GM18873 (cell line): ENCODE measurements at regions not wholly inside any gene's neighbourhood (a gene's known extent, or its start where the extent isn't known, plus 50 kb on each side); places are given as distances from the start of the nearest gene placed in this dataset.
"Not testable (repeated sequence)": the region's sequence is repeated elsewhere in the genome, so short reads cannot be mapped to it uniquely, and the experiment has no call there.

Experiments used
- ATAC-seq: cut with Tn5 transposase; IDR thresholded peaks from one replicate; pipeline ENCODE4 v1.9.1; 2021; ENCODE audit warnings: mild to moderate bottlenecking, moderate library complexity, moderate number of reproducible peaks; ENCODE audit not compliant: unreplicated experiment, low FRiP score

DNA sequence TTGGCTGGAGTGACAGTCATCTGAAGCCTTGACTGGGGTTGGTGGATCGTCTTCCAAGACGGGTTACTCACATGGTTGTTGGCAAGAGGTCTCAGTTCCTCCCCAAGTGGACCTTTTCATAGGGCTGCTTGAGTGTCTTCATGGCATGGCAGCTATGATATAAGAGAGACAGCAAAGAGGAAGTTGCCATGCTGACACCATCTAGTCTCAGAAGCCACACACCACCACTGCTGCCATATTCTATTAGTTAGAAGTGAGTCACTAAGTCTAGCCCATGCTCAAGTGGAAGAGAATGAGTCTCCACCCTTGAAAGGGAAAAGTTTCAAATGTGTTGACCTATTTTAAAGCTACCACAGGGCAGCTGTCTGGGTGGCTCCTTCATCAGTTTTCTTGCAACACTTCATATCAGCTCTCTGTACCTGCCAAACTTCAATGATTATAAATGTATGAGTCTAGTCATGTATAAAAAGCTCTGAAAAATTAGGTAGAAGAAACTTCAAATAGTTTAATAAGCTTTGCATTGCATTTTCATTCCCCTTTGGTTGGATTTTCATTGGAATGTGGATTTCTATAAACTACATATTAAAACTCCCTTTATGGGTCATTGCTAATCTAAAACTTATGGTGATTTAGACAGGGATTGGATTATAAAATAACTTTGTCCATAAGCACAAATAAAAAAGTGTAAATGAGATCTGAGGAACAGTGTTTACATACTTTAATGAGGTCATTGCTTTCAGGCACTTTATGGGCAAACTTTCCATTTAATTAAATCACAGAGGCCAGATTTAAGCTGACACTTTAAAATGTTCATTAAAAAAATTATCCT lies 68.0 kb upstream of the ATXN3L start:
- no peak for ATAC-seq

DNA sequence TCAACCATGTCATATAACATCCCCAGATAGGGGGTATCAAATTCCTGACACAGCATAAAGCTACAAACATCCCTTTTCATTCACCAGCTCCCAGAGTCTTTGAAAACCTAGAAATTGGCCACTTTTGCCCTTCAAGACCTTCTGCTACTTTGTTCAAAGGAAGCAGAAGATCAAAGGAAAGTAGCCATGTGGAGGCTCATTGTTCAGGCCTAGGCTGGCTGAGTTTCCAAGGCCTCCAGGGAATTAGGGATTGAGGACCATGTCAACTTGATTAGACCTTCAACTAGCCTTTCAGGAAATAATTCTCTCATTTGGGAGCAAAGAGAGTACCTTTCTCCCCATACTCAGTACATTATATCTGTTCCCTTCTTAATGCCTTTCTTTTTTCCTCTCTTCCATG lies 66.8 kb upstream of the ATXN3L start:
- ATAC-seq = no peak

DNA sequence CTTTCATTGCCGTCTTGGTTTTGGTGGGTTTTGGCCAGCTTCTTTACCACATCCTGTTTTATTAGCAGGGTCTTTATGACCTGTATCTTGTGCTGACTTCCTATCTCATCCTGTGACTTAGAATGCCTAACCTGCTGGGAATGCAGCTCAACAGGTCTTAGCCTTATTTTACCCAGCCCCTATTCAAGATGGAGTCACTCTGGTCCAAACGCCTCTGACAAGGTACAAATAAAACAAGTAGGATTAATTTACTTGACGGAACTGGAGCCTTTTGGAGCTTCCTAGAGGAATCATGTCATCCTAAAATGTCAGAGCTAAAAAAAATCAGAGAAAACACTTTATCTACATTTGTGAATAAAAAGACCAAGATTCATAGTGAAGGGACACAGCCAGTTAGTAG lies 66.2 kb upstream of the ATXN3L start:
- ATAC-seq = no peak

DNA sequence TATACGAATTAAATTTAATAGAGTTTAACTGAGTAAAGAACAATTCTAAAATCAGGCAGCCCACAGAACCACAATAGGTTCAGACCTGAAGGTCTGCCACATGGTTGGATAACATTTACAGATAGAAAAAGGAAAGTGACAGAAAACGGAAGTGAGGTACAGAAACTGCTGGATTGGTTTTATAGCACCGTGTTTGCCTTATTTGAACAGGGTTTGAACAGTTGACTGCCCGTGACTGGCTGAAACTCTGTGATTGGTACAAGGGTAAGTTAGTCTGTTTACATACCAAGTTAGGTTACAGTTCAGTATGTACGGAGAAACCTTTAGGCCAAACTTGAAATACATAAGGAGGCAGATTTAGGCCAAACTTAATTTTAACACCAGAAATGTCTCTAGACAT lies 64.1 kb upstream of the ATXN3L start:
- ATAC-seq = no peak

DNA sequence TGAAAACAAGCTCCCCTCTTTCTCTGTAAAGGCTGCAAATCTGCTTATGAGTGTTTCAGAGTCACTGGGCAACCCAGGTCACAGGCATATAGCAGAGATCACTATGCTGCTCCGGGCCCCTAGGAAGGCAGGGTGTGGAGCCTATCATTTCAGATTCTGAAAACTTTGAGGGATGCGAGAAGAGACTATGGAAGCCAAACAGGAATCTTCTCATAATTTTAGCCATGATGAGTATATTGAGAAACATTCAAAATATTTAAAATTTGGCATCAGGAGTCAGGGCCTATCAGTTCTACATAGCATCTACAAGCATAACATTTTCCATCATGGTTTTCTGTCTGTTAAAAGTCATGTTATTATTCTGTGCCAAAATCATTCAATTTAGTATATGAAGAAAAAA lies 61.7 kb upstream of the ATXN3L start:
- no peak for ATAC-seq

DNA sequence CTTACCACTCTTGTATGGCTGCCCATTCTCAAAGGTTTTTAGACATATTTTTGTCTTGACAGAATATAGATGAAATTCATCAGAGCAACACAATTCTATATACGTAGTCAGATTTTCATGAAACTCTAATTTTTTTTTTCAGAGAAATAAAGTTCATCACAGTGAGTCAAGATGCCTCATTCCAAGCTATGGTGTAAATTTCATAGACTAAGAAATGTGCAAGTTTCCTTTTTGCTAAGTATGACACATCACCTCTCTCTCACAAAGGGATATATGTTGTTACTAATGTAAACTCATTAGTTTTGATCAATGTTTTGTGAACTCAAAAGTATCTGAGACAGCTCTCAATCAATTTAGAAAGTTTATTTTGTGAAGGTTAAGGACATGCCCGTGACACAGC lies 60.4 kb upstream of the ATXN3L start:
- no peak for ATAC-seq

DNA sequence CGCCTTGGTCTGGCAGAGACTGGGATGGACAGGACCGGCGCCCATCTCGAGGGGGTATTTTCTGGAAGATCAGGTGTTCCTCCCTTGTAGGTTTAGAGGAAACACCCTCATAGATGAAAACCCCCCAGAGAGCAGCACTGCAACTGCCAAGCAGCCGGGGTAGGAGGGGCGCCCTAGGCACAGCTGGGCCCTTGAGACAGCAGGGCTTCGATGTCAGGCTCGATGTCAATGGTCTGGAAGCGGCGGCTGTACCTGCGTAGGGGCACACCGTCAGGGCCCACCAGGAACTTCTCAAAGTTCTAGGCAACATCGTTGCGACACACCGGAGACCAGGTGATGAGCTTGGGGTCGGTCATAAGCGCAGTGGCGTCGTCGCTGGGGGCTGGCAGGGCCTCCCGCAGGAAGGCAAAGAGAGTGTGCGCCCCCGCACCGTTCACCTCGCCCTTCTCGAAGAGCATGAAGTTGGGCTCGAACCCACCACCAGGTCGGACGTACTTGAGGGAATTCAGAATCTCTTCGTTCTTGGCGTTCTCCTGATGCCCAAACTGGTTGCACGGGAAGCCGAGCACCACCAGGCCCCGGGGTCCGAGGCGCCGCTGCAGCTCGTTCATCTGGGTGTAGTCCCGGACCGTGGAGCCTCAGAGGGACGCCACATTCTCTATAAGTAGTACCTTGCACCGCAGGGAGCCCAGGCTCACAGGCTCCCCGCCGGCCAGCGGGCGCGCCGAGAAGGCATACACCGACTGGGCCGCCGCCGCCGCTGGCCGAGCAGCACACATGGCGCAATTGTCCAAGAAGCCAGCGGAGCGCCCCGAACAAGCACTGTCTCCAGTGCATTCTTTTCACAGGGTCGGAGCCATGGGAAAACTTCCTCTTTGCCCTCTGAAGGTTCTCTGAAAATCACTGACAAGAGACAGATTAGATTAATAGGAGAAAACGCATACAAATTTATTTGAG lies 59.0 kb upstream of the ATXN3L start:
- not testable (repeated sequence) for ATAC-seq

DNA sequence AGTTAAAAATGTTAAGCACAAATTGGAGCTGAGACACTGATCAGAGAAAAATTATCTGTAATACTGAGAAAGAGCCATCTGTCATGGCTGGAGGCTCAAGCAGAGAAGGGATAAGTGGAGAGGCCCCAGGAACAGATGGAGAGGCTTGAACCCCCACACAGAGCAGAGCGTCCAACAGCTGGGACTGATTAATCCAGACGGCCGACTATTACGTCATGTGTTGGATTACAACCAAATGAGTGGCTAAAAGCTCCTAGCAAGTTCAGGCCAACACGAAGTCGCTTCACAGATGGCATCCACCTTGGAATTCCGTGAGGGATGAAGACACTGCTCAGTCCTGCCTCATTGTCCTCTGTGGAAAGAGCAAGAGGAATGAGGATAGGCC lies 57.7 kb upstream of the ATXN3L start:
- ATAC-seq = no peak

DNA sequence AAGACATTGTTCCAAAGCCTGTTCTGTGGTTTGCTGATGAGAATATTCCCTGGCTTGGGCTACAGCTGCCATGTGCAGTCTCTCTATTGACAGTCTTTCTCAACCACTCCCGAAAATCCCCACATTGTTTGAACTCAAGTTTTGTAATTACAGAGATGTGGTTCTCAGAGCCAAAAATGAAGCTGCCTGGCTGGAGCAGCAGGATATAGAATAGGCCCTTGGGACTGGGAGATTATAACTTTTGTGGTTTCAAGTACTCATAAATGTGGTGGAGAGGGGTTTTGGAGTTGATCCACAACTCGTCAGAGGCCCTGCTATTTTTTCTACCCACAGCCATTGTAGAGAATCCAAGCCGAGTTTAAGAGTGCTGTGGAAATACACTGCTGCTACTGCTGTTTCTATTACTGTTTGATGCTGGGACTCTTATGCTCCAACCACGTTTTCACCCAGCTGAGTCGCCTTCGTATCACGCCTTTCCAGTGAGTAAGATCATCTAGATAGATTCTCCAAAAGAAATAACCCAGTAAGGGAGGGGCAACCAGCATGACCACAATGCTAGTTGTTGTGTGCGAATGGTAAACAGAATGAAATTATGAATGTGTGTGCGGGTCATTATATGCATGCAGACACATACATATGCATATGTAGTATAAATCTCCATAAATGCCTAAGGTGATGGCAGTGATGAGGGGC lies 57.1 kb upstream of the ATXN3L start:
- ATAC-seq = no peak

DNA sequence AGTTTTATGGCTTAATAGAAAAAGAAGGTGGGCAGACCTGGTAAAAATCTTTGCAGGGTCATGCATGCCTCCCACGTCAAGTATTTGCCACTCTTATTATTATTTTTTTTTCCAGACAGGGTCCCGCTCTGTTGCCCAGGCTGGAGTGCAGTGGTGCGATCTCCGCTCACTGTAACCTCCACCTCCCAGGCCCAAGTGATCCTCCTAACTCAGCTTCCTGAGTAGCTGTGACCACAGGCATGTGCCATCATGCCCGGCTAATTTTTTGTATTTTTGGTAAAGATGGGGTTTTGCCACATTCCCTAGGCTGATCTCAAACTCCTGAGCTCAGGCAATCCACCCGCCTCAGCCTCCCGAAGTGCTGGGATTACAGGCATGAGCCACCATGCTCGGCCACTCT lies 55.7 kb upstream of the ATXN3L start:
- ATAC-seq = not testable (repeated sequence)

DNA sequence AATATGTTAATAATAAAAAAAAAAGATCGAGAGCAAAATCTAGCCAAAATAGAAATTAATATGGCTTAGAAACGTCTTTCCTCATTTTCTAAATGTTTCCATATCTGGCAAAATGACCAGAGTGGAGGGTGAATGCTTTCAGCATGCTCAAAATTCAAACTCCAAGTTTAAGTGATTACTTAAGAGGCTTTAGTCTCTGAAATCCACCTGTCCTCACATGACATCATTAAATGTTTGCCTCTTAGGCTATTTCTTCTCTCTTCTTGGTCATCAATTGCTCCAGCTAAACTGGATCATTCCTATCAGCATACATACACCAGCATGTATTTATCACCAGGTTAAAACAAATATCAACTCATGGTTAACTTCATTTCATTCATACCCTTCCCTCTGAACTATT lies 54.5 kb upstream of the ATXN3L start:
- no peak for ATAC-seq

DNA sequence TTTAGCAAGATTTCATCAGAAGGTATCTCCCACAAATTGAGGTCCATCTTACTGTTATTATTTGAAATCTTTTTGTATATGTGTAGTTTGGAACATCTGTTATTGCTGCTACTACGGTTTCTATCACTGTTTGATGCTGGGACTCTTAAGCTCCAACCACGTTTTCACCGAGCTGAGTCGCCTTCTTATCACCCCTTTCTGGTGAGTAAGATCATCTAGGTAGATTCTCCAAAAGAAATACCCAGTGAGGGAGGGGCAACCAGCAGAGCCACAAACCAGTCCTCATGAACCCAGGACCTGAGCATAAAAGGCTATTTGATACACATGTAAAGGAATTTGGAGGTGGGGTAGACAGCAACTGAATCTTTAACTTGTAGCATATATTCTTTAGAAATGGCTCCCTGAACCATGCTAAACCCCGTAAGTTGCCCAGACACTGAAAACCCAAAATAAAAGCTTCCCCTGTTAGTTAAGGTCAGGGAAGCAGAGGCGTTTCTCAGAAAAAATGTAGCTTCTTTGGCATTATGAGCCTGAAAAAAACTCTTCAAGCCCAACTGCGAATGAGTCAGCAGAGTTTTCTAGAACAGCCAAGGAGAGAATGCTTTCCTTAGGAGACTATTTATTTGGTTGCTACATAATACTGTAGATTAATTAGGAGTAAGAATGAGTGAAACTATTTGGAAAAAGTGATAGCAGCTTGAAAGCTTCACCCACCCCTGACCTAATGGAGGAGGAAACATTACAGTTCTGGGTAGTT lies 53.8 kb upstream of the ATXN3L start:
- no peak for ATAC-seq

DNA sequence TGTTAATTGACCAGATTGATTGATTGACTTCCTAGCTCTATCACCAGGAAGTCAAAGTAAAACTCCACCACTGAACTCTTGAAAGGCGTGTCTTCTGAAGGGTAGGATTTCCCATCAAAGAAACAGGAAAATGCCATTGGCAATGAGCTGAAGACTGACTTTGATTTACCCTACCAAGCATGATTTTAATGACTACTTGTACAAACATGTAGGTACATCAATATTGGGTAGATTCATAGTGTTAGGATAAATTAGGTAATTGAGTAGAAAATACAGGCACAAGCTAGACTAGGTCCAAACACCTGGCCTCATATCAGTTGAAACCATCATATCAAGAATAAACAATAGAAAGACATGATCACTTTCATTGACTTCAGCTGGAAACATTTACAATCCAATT lies 53.2 kb upstream of the ATXN3L start:
- ATAC-seq = no peak

DNA sequence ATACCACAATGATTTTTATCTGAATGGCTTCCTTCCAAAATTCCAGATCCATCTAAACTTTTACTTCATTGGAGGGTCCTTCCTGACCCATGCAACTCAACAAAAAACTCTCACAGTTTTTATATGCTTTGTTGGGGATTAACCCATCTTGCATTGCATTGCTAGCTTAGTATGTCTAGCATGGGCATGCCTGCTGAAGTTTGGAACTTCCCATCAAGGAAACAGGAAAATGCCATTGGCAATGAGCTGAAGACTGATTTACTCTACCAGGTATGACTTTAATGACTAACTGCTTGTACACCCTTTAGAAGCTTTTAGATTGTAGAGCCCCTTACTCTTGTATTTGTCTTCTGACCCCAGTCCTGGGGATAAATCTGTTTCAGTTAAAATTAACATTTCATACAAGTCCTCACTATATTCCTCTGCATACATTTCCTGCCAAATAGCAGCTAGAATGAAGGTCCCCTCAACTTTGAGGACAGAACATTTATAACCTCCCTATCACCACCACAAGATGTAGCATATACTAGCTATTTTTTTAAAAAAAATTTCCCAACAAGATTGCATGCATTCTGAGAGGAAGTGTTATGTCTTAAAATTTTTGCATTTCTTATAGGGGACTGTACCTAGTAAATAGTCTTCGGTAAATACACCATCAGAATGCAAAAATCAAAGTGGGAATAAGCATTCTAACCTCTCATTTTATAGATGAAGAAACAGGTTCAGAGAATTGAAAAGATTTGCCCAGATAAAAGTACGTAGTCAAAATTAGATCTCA lies 52.5 kb upstream of the ATXN3L start:
- no peak for ATAC-seq

DNA sequence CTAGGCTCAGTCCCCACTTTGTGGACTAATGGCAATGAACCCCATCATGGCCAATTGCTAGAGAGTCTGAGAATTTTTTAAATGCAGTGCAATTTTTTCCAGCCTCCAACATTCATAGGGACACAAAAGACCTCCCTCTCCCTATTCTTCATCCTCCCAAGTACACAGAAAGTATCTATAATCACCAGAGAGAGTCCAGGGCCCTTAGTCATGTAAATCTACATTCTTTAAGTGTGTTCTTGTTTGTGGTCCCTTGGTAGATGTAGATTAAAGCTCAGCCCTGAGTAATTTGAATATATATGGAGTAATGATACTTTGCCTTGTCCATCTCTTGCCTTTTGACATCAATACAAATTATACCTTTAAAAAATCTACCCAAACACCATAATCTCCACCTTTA lies 51.3 kb upstream of the ATXN3L start:
- no peak for ATAC-seq

DNA sequence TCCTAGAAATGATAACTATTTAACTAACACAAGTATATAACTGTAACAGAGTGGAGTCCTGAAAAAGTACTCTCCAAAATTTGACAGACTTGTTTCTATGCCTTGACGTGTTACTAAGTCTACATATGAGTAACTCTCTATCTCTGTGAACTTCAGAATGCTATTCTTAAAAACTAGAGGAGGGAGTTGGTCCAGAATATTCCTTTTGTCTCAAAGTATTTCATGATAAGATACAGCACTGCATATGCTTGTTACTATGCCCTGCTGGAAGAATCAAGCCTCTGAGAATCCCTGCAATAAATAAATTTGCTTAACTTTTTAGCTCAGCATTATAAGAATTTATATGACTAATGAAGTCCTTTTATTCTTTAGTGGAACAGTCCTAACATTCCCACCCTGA lies 50.9 kb upstream of the ATXN3L start:
- ATAC-seq = no peak
